ENCODE measurements at regions not wholly inside any gene's neighbourhood (a gene's known extent, or its start where the extent isn't known, plus 50 kb on each side); places are given as distances from the start of the nearest gene placed in this dataset.

DNA sequence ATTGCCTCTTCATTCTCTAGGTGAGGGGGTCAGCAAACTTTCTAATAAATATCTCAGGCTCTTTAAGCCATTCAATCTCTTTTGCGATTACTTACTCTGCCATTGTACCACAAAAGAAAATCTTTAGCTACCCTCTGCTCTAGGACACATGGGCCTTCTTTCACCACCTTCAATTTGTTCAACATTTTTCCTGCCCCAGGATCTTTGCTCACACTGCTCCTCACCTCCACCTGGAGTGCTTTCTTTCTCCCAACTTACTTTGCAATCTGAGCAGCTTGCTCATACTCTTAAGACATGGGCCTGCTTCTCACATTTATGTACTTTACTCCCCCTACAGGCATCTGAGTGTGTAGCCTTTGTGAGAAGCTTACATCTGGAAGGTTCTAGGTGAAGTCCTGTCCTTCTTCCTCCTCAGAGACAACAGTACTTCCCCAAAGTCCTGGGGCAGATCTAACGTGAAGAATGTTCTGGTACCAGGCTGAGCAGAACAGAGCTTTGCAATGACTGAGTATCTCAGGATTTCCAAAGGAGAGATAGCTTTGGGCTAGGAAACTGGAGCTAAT, 55.0 kb upstream of the PRDM5 start:
- intact Hi-C loops (cut with micrococcal nuclease) = loop anchor here (5.0 kb wide), 1 partner anchor 250 kb away; no protein-coding TSS in a partner anchor
- Mint-ChIP-seq H3K27ac (no peak overlapping the region), H3K4me3 (ENCODE audit: low read depth) (no peak overlapping the region), H3K27me3 (ENCODE audit: low read depth) (peaks cover 4% of the 10 kb centered on the region), H3K9me3 (no peaks in the 10 kb centered on the region), H3K4me1 (ENCODE audit: low read depth) (no peaks in the 10 kb centered on the region), H3K36me3 (ENCODE audit: low read depth) (no peaks in the 10 kb centered on the region)
- no peak for DNase-seq (ENCODE audit: low spot score)

DNA sequence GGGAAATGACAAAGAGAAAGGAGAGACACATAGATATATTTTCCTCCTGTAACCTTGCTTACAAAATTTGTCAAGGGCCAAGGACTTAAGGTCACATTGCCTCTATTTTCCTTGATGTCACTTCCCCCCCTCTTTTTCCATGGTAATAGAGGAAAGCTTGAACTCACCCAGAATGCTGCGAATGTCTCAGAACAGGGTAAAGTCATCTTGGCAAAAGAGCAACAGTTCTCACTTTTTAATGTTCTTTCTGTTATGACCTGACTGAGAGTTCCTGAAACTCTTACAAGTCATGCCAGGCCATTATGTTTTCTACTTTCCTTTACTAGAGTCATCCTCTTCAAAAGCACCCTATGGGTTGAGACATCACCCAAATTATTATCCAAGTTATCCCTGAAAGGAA, 50.7 kb upstream of the PRDM5 start:
- Mint-ChIP-seq H3K36me3 (ENCODE audit: low read depth) (no peaks in the 10 kb centered on the region), H3K27me3 (ENCODE audit: low read depth) (no peaks in the 10 kb centered on the region), H3K4me3 (ENCODE audit: low read depth) (no peak overlapping the region), H3K9me3 (no peaks in the 10 kb centered on the region), H3K4me1 (ENCODE audit: low read depth) (no peaks in the 10 kb centered on the region), H3K27ac (no peak overlapping the region)
- no peak for DNase-seq (ENCODE audit: low spot score)
- intact Hi-C loops (cut with micrococcal nuclease) = no loop called here

All from activated T-helper 2 cell treated with anti-CD3 and anti-CD28 coated beads, Interferon-gamma antibody, Interleukin-2, Interleukin-4, amounts not matched to agents 10 μg/mL and 5 μg/mL and 100 μg/mL, durations not matched to agents 14 hours and 24 hours and 36 hours (primary cell).